Neural cell (in vitro differentiated cells): ENCODE measurements at regions not wholly inside any gene's neighbourhood (a gene's known extent, or its start where the extent isn't known, plus 50 kb on each side); places are given as distances from the start of the nearest gene placed in this dataset.

ENCODE experiments used
- H2AFZ ChIP-seq: fragments of 200-600, 300-800 bp; sonication (generic), shearing (Covaris generic); 2 replicates; pipeline ENCODE4 v1.6.0; 2014; ENCODE audit warnings: low read depth, mild to moderate bottlenecking, antibody characterized with exemption, low read length, moderate library complexity
- H3F3A ChIP-seq: fragments of 200-600 bp; shearing (Covaris generic); 2 replicates; pipeline ENCODE4 v1.6.1; 2016; ENCODE audit warnings: mild to moderate bottlenecking, moderate library complexity, mixed read lengths, antibody characterized with exemption, low read length; ENCODE audit not compliant: insufficient read depth, poor library complexity, severe bottlenecking
- H3K27ac ChIP-seq: fragments of 200-600, 300-800 bp; sonication (generic), shearing (Covaris generic); 2 replicates; pipeline ENCODE4 v1.5.1; 2014; ENCODE audit warnings: mild to moderate bottlenecking, low read length, moderate library complexity
- H3K27me3 ChIP-seq: fragments of 300-800, 200-600 bp; sonication (generic), shearing (Covaris generic); 2 replicates; pipeline ENCODE4 v1.6.0; 2014; ENCODE audit warnings: mild to moderate bottlenecking, low read depth, low read length, moderate library complexity; ENCODE audit not compliant: insufficient read depth
- H3K36me3 ChIP-seq: fragments of 300-800, 200-600 bp; sonication (generic), shearing (Covaris generic); 2 replicates; pipeline ENCODE4 v1.5.1; 2014; ENCODE audit warnings: mild to moderate bottlenecking, antibody characterized with exemption, low read length, moderate library complexity; ENCODE audit not compliant: insufficient read depth
- H3K4me2 ChIP-seq: fragments of 300-800, 200-600 bp; sonication (generic), shearing (Covaris generic); 2 replicates; pipeline ENCODE4 v1.6.0; 2014; ENCODE audit warnings: mild to moderate bottlenecking, low read length
- H3K4me3 ChIP-seq: fragments of 300-800, 200-600 bp; sonication (generic), shearing (Covaris generic); 2 replicates; pipeline ENCODE4 v1.5.1; 2014; ENCODE audit warnings: mild to moderate bottlenecking, low read length, moderate library complexity
- H3K79me2 ChIP-seq: fragments of 200-600 bp; shearing (Covaris generic); replicated peaks from 2 replicates; pipeline ENCODE4 v1.6.0; 2014; ENCODE audit warnings: mild to moderate bottlenecking, low read length, moderate library complexity; ENCODE audit not compliant: insufficient read depth
- H3K9ac ChIP-seq: fragments of 300-800, 200-600 bp; sonication (generic), shearing (Covaris generic); 2 replicates; pipeline ENCODE4 v1.6.1; 2016; ENCODE audit warnings: mild to moderate bottlenecking, low read length, mixed read lengths
- H3K9me2 ChIP-seq: fragments of 200-600 bp; shearing (Covaris generic); 2 replicates; pipeline ENCODE4 v1.6.1; 2016; ENCODE audit warnings: mild to moderate bottlenecking, low read length, mixed read lengths; ENCODE audit not compliant: insufficient read depth
- H3K9me3 ChIP-seq: fragments of 200-600, 300-800 bp; sonication (generic), shearing (Covaris generic); 2 replicates; pipeline ENCODE4 v1.6.1; 2016; ENCODE audit warnings: mild to moderate bottlenecking, mixed run types, low read length, moderate library complexity, mixed read lengths
- H4K20me1 ChIP-seq: fragments of 200-600 bp; shearing (Covaris generic); 2 replicates; pipeline ENCODE4 v1.6.1; 2016; ENCODE audit warnings: mild to moderate bottlenecking, mixed run types; ENCODE audit not compliant: insufficient read depth
- EP300 ChIP-seq: fragments of 450-650 bp; conservative IDR thresholded peaks from 2 replicates; pipeline ENCODE4 v1.6.1; 2014; ENCODE audit warnings: antibody characterized with exemption, mild to moderate bottlenecking, moderate library complexity; ENCODE audit not compliant: poor library complexity, severe bottlenecking
- EZH2 ChIP-seq: fragments of 200-600, 300-800 bp; shearing (Covaris generic), sonication (generic); IDR thresholded peaks from 2 replicates; pipeline ENCODE4 v1.6.1; 2014; ENCODE audit warnings: antibody characterized with exemption, low read length, borderline replicate concordance, mild to moderate bottlenecking; ENCODE audit not compliant: insufficient read depth, poor library complexity, severe bottlenecking
- MXI1 ChIP-seq: fragments of 450-650 bp; conservative IDR thresholded peaks from 2 replicates; pipeline ENCODE4 v1.6.1; 2014; ENCODE audit warnings: antibody characterized with exemption, mild to moderate bottlenecking; ENCODE audit not compliant: poor library complexity, severe bottlenecking
- POLR2AphosphoS5 ChIP-seq: IDR thresholded peaks from 2 replicates; pipeline ENCODE4 v1.6.1; 2012
- RAD21 ChIP-seq: fragments of 450-650 bp; conservative IDR thresholded peaks from 2 replicates; pipeline ENCODE4 v1.6.1; 2014; ENCODE audit warnings: antibody characterized with exemption, mild to moderate bottlenecking, moderate library complexity
- SMC3 ChIP-seq: fragments of 450-650 bp; conservative IDR thresholded peaks from 2 replicates; pipeline ENCODE4 v1.6.1; 2014; ENCODE audit warnings: antibody characterized with exemption, mild to moderate bottlenecking, moderate library complexity; ENCODE audit not compliant: poor library complexity
- TAF1 ChIP-seq: IDR thresholded peaks from 2 replicates; pipeline ENCODE4 v1.6.1; 2012; ENCODE audit warnings: low read depth
- TF ChIP-seq, protein P1 (sequence below): IDR thresholded peaks from 2 replicates; pipeline ENCODE4 v1.6.1; 2012; ENCODE audit warnings: borderline replicate concordance
- TF ChIP-seq, protein P2 (sequence below): fragments of 450-650 bp; IDR thresholded peaks from 2 replicates; pipeline ENCODE4 v1.5.1; 2014; ENCODE audit warnings: antibody characterized with exemption, mild to moderate bottlenecking, moderate library complexity; ENCODE audit not compliant: poor library complexity, severe bottlenecking

DNA sequence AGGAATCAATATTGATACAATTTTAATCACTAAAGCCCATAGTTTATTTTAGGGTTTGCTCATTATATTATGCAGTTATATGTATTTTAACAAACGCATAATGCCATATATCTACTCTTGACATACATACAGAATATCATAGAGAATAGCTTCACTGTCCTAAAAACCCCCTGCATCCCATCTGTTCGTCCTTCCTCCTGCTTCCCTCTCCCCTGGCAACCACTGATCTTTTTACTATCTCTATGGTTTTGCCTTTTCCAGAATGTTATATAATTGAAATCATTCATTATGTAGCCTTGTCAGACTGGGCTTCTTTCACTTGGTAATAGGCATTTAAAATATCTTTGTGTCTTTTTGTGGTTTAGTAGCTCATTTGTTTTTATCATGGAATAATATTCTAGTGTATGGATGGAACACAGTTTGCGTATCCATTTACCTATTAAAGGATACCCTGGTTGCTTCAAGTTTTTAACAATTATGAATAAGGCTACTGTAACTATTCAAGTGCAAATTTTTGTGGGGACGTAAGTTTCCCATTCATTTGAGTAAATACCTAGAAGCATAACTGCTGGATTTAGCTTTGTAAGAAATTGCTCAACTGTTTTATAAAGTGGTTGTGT lies 801.6 kb upstream of the GCFC2 start:
- no peaks in the 10 kb centered on the region for H3K27me3 ChIP-seq
- no peaks in the 10 kb centered on the region for H4K20me1 ChIP-seq
- H3K4me3 ChIP-seq: no peak overlapping the region
- H3K79me2 ChIP-seq: no peaks in the 10 kb centered on the region
- H3K9me3 ChIP-seq: no peaks in the 10 kb centered on the region
- no peak overlapping the region for H2AFZ ChIP-seq
- TF ChIP-seq TAF1: no peak
- TF ChIP-seq, protein P1, sequence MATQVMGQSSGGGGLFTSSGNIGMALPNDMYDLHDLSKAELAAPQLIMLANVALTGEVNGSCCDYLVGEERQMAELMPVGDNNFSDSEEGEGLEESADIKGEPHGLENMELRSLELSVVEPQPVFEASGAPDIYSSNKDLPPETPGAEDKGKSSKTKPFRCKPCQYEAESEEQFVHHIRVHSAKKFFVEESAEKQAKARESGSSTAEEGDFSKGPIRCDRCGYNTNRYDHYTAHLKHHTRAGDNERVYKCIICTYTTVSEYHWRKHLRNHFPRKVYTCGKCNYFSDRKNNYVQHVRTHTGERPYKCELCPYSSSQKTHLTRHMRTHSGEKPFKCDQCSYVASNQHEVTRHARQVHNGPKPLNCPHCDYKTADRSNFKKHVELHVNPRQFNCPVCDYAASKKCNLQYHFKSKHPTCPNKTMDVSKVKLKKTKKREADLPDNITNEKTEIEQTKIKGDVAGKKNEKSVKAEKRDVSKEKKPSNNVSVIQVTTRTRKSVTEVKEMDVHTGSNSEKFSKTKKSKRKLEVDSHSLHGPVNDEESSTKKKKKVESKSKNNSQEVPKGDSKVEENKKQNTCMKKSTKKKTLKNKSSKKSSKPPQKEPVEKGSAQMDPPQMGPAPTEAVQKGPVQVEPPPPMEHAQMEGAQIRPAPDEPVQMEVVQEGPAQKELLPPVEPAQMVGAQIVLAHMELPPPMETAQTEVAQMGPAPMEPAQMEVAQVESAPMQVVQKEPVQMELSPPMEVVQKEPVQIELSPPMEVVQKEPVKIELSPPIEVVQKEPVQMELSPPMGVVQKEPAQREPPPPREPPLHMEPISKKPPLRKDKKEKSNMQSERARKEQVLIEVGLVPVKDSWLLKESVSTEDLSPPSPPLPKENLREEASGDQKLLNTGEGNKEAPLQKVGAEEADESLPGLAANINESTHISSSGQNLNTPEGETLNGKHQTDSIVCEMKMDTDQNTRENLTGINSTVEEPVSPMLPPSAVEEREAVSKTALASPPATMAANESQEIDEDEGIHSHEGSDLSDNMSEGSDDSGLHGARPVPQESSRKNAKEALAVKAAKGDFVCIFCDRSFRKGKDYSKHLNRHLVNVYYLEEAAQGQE: no peak
- TF ChIP-seq, protein P2, sequence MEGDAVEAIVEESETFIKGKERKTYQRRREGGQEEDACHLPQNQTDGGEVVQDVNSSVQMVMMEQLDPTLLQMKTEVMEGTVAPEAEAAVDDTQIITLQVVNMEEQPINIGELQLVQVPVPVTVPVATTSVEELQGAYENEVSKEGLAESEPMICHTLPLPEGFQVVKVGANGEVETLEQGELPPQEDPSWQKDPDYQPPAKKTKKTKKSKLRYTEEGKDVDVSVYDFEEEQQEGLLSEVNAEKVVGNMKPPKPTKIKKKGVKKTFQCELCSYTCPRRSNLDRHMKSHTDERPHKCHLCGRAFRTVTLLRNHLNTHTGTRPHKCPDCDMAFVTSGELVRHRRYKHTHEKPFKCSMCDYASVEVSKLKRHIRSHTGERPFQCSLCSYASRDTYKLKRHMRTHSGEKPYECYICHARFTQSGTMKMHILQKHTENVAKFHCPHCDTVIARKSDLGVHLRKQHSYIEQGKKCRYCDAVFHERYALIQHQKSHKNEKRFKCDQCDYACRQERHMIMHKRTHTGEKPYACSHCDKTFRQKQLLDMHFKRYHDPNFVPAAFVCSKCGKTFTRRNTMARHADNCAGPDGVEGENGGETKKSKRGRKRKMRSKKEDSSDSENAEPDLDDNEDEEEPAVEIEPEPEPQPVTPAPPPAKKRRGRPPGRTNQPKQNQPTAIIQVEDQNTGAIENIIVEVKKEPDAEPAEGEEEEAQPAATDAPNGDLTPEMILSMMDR: no peak
- no peak for TF ChIP-seq POLR2AphosphoS5
- TF ChIP-seq RAD21: no peak
- no peak for TF ChIP-seq MXI1
- TF ChIP-seq EZH2: no peak
- no peak for TF ChIP-seq EP300
- no peak for TF ChIP-seq SMC3
- no peaks in the 10 kb centered on the region for H3K36me3 ChIP-seq
- H3K9ac ChIP-seq: no peak overlapping the region
- H3K9me2 ChIP-seq: no peaks in the 10 kb centered on the region
- no peak overlapping the region for H3K27ac ChIP-seq
- no peaks in the 10 kb centered on the region for H3F3A ChIP-seq
- H3K4me2 ChIP-seq: no peak overlapping the region

DNA sequence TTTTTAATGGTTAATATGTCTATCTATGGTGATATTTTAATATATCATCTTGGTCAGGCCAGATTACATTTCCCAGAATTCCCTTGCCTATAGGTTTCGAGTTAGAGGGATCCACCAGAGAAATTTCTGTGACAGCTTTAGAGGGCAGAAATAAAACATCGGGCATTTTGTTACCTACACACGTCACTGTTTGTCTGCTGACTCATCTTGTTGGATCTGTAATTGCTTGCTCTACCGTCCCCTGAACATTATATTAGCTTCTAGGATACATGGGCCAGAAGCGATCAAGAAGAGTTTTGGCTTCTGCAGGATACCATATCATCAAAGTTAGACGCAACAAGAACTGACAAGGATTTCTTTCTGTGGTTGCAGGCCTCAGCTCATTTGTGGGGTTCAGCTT lies 795.8 kb upstream of the GCFC2 start:
- H3K4me3 ChIP-seq: no peak overlapping the region
- no peaks in the 10 kb centered on the region for H3K9me3 ChIP-seq
- no peaks in the 10 kb centered on the region for H3K9me2 ChIP-seq
- no peak overlapping the region for H3K27ac ChIP-seq
- H4K20me1 ChIP-seq: no peaks in the 10 kb centered on the region
- no peaks in the 10 kb centered on the region for H3K36me3 ChIP-seq
- no peak for TF ChIP-seq TAF1
- no peak for TF ChIP-seq POLR2AphosphoS5
- no peak for TF ChIP-seq EZH2
- TF ChIP-seq SMC3: no peak
- no peak for TF ChIP-seq EP300
- no peak for TF ChIP-seq RAD21
- no peak for TF ChIP-seq MXI1
- TF ChIP-seq, protein P2: no peak
- TF ChIP-seq, protein P1: no peak
- H3F3A ChIP-seq: no peaks in the 10 kb centered on the region
- no peaks in the 10 kb centered on the region for H3K79me2 ChIP-seq
- no peak overlapping the region for H2AFZ ChIP-seq
- H3K4me2 ChIP-seq: no peak overlapping the region
- no peaks in the 10 kb centered on the region for H3K27me3 ChIP-seq
- no peak overlapping the region for H3K9ac ChIP-seq
